ENCODE measurements at regions not wholly inside any gene's neighbourhood (a gene's known extent, or its start where the extent isn't known, plus 50 kb on each side); places are given as distances from the start of the nearest gene placed in this dataset.

DNA sequence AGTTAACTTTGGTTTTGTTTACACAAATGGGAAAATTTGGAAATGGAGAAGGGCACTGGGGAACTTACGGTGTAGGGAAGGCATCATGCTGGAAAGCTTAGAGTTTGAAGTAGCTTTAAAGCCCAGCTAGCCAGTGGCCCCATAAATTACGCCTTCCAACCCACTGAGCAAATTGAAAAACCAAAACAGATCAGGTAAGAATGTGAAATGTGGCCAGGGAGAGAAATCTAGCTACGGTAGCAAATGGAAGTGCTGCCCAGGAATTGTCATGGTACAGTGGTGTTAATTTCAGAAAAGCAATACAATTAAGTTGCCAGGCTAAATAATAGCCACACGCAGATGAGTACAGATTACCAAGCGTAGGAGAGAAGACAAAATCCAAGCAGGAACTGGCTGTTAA, 654.8 kb downstream of the PRELID2 start:
- Histone ChIP-seq H3K27me3 (replicated peaks; ENCODE audit: control insufficient read depth, insufficient read depth, low read length) (no peaks in the 10 kb centered on the region), H3K36me3 (ENCODE audit: control insufficient read depth, insufficient read depth, low read length) (no peaks in the 10 kb centered on the region), H3K4me3 (ENCODE audit: low read depth, low read length) (no peak overlapping the region), H3K9me3 (no peaks in the 10 kb centered on the region), H3K4me1 (no peaks in the 10 kb centered on the region)
- no peaks in the 10 kb centered on the region for H3K36me3 Mint-ChIP-seq (ENCODE audit: insufficient read depth, unreplicated experiment)
- ChIA-PET POLR2A (no interaction called here), CTCF (no interaction called here)
- TF ChIP-seq, protein P1, sequence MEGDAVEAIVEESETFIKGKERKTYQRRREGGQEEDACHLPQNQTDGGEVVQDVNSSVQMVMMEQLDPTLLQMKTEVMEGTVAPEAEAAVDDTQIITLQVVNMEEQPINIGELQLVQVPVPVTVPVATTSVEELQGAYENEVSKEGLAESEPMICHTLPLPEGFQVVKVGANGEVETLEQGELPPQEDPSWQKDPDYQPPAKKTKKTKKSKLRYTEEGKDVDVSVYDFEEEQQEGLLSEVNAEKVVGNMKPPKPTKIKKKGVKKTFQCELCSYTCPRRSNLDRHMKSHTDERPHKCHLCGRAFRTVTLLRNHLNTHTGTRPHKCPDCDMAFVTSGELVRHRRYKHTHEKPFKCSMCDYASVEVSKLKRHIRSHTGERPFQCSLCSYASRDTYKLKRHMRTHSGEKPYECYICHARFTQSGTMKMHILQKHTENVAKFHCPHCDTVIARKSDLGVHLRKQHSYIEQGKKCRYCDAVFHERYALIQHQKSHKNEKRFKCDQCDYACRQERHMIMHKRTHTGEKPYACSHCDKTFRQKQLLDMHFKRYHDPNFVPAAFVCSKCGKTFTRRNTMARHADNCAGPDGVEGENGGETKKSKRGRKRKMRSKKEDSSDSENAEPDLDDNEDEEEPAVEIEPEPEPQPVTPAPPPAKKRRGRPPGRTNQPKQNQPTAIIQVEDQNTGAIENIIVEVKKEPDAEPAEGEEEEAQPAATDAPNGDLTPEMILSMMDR (IDR thresholded peaks at IDR 0.05; ENCODE audit: insufficient read depth in 1 of 2, low read depth in 1 of 2, low read length in 1 of 2, severe bottlenecking in 1 of 2, unreplicated experiment in 1 of 2): no peak
- no peak overlapping the region for H3K27ac Mint-ChIP-seq (ENCODE audit: unreplicated experiment)
- no TSS peak for BruUV-seq (replicated peaks)
- no peaks in the 10 kb centered on the region for H3K9me3 Mint-ChIP-seq (ENCODE audit: unreplicated experiment)
- H3K27me3 Mint-ChIP-seq (ENCODE audit: insufficient read depth, unreplicated experiment): no peaks in the 10 kb centered on the region
- H3K4me1 Mint-ChIP-seq (ENCODE audit: low read depth, unreplicated experiment): no peaks in the 10 kb centered on the region
- intact Hi-C loops (cut with micrococcal nuclease; ENCODE audit: unreplicated experiment): no loop called here
- no peak for DNase-seq
- H3K4me3 Mint-ChIP-seq (ENCODE audit: unreplicated experiment): no peak overlapping the region

DNA sequence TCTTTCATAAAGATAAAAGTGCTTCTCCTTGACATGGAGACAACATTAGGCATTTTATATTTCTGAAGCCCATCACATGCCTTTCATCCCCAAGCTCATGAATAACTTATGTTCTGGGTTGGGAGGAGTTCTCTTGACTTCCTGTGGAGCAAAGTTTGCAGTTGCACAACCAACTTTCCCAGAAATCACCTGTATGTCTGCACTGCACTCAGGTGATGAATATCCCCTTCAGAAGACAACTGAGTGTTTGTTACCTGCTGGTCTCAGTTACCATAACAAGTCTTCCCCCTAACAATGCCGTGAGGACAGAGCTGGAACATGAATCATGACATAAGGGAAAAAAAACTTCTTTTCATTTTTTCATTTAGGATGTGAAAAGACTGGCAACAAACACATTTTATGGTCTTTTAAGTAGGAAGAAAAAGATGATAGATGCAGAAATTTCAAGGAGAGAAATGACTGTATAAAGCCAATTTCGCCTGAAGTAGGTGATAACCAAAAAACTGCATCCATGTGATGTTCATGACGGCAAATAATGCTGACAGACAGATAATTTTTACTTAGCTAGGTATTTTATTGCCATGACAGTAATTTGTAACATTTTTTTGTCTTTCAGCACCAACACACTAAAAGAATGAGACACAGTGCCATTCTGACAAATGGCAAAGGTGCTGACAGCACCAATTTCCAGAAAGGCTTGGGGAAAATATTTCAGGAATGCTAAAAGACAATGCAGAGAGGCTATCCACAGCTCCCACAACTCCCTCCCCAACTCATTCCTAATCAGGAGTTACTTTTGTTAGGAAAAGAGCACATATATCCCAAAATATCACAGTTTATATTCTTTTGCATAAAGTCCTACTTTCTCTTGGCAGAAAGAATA, 656.3 kb downstream of the PRELID2 start:
- BruUV-seq (replicated peaks): no TSS peak
- intact Hi-C loops (cut with micrococcal nuclease; ENCODE audit: unreplicated experiment): no loop called here
- ChIA-PET POLR2A (no interaction called here), CTCF (no interaction called here)
- DNase-seq: no peak
- no peaks in the 10 kb centered on the region for H3K27me3 ChIP-seq (replicated peaks; ENCODE audit: control insufficient read depth, insufficient read depth, low read length)
- H3K4me3 ChIP-seq (ENCODE audit: low read depth, low read length): no peak overlapping the region
- no peaks in the 10 kb centered on the region for H3K9me3 Mint-ChIP-seq (ENCODE audit: unreplicated experiment)
- no peaks in the 10 kb centered on the region for H3K4me1 ChIP-seq
- no peaks in the 10 kb centered on the region for H3K36me3 Mint-ChIP-seq (ENCODE audit: insufficient read depth, unreplicated experiment)
- no peaks in the 10 kb centered on the region for H3K4me1 Mint-ChIP-seq (ENCODE audit: low read depth, unreplicated experiment)
- no peaks in the 10 kb centered on the region for H3K9me3 ChIP-seq
- no peak overlapping the region for H3K4me3 Mint-ChIP-seq (ENCODE audit: unreplicated experiment)
- no peaks in the 10 kb centered on the region for H3K36me3 ChIP-seq (ENCODE audit: control insufficient read depth, insufficient read depth, low read length)
- H3K27ac Mint-ChIP-seq (ENCODE audit: unreplicated experiment): no peak overlapping the region
- TF ChIP-seq, protein P1 (IDR thresholded peaks at IDR 0.05; ENCODE audit: insufficient read depth in 1 of 2, low read depth in 1 of 2, low read length in 1 of 2, severe bottlenecking in 1 of 2, unreplicated experiment in 1 of 2): no peak
- H3K27me3 Mint-ChIP-seq (ENCODE audit: insufficient read depth, unreplicated experiment): no peaks in the 10 kb centered on the region

DNA sequence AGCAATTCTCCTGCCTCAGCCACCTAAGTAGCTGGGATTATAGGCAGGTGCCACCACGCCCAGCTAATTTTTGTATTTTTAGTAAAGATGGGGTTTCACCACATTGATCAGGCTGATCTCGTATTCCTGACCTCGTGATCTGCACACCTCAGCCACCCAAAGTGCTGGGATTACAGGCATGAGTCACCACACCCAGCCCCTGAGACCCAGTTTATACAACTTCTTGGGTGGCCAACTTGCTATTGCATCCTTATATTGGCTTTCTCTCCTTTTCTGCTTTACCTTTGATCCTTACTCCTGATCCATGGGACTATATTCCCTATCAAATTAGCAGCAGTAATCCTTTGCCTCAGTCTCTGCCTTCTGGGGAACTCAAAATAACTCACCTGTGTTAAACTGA, 659.1 kb downstream of the PRELID2 start:
- intact Hi-C loops (cut with micrococcal nuclease; ENCODE audit: unreplicated experiment): no loop called here
- Histone ChIP-seq H3K9me3 (no peaks in the 10 kb centered on the region), H3K4me3 (ENCODE audit: low read depth, low read length) (no peak overlapping the region), H3K36me3 (ENCODE audit: control insufficient read depth, insufficient read depth, low read length) (no peaks in the 10 kb centered on the region), H3K4me1 (no peaks in the 10 kb centered on the region), H3K27me3 (replicated peaks; ENCODE audit: control insufficient read depth, insufficient read depth, low read length) (no peaks in the 10 kb centered on the region)
- no peak for DNase-seq
- H3K9me3 Mint-ChIP-seq (ENCODE audit: unreplicated experiment): no peaks in the 10 kb centered on the region
- no peaks in the 10 kb centered on the region for H3K36me3 Mint-ChIP-seq (ENCODE audit: insufficient read depth, unreplicated experiment)
- ChIA-PET POLR2A (no interaction called here), CTCF (no interaction called here)
- H3K27me3 Mint-ChIP-seq (ENCODE audit: insufficient read depth, unreplicated experiment): no peaks in the 10 kb centered on the region
- TF ChIP-seq, protein P1 (IDR thresholded peaks at IDR 0.05; ENCODE audit: insufficient read depth in 1 of 2, low read depth in 1 of 2, low read length in 1 of 2, severe bottlenecking in 1 of 2, unreplicated experiment in 1 of 2): no peak
- no TSS peak for BruUV-seq (replicated peaks)
- no peaks in the 10 kb centered on the region for H3K4me1 Mint-ChIP-seq (ENCODE audit: low read depth, unreplicated experiment)
- no peak overlapping the region for H3K27ac Mint-ChIP-seq (ENCODE audit: unreplicated experiment)
- H3K4me3 Mint-ChIP-seq (ENCODE audit: unreplicated experiment): no peak overlapping the region
